ENCODE measurements at regions not wholly inside any gene's neighbourhood (a gene's known extent, or its start where the extent isn't known, plus 50 kb on each side); places are given as distances from the start of the nearest gene placed in this dataset.

- DNase-seq, result no peak
These were observed 143.9 kb upstream of the CDH20 start for GRCh38 chr18:61189376-61189775.

DNA sequence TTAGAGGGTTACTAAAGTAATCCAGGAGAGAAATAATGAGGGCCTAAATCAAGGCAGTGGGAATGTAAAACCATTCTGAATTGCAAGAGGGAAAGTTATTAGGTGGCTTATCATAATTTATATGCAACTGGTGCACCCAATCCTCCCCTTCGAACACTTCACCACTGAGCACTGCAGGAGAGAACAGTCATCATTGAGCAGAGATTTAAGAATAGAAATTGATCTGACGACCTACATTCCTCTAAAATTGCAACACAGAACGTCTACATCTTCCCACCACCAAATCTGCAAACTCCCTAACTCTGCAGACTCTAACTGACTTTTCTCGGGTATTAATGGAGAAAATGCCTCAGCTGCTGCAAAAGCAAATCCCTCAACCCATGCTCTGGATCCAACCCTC is 138.5 kb upstream of the CDH20 start:
- DNase-seq, result no peak

DNA sequence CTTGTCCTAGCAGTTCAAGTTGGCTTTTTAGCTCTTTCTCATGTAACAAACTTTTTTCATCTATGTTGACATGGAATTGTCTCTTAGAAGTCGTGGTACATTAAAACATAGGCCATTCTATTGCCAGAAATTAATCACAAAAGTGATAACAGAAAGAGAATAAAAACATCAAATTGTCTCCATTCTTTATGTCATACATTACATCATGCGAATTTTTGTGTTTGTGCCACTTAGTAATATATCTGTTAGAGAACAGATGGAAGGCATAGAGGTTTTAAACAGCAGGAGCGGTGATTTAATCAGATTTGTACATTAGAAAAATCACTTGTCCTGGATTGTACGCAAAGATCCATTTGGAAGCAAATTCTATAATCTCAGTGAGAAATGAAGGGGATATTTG is 136.5 kb upstream of the CDH20 start:
- no peak for DNase-seq

DNA sequence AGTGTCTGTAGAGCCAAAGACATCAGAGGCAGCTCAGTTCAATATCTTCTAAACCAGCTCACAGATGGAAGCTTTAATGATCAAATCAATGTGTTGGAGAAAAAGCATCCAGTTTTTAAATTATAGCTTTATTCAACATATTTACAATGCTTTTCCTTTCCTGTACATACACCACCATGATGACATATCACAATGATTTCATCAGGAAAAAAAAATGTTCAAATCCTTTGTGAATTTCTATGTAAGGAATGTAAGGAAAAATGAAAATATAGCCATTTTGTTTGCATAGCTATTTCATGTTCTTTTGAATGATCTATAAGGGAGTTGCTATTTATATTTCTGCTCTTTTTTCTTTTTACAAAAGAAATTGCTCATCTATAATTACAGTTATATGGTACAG is 134.7 kb upstream of the CDH20 start:
- DNase-seq, result no peak

- DNase-seq, result no peak
These were observed 133.9 kb upstream of the CDH20 start for GRCh38 chr18:61199171-61199848.

DNA sequence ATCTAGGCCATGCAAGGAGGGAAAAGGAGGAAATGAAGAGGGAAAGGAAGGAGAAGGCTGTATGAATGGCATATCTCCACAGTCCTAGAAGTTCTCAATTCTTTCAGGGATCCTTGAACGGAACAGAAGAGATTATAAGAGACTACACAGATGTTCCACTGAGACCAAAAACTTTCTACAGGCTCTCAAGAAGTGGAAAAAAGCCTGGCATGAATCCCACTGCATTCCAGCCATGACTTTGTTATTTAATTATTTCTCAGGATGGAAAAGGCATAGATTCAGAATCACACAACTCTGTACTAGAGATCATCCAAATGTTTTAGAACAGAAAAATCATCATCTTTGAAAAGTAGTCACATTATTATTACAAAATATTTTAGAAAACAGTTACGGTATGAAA is 131.7 kb upstream of the CDH20 start:
- no peak for DNase-seq

DNA sequence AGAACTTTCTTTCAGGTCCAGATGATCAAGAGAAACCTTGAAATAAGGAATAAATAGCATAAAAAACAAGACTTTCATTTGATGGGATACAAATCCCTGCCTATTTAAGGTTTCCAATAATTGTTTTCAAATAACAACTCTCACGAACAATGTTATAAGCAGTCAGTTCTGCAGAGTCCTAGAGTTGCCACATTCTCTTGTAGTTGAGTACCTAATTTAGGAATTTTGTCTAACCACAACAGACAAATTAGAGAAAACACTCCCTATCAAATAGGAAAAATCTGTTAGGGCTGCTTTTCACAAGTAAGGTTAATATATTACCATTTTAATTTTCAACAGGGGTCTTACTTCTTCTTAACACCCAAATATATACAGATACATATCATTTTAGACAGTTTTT is 130.1 kb upstream of the CDH20 start:
- no peak for DNase-seq

- no peak for DNase-seq
These were observed 123.4 kb upstream of the CDH20 start for GRCh38 chr18:61209801-61210200.

DNA sequence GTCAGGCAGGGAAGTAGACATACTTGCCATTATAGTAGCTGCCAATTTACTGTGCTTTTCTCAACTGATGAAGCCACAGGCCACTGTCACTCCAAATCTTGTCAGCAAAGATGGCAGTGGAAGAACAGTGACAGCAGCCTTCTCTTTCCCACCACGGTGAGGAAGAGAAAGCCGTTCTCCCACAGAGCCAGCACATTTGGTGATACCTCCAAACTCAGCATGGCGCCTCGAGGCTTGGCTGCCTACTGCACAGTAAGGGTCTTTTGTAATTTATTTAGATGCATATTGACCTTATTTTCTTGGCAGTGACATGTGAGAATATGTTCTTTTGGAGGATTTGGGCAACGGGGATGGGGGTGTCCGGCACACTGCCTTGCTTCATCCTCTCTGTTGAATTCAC is 117.2 kb upstream of the CDH20 start:
- no peak for DNase-seq

- no peak for DNase-seq
These were observed 111.0 kb upstream of the CDH20 start for GRCh38 chr18:61222206-61222605.

DNA sequence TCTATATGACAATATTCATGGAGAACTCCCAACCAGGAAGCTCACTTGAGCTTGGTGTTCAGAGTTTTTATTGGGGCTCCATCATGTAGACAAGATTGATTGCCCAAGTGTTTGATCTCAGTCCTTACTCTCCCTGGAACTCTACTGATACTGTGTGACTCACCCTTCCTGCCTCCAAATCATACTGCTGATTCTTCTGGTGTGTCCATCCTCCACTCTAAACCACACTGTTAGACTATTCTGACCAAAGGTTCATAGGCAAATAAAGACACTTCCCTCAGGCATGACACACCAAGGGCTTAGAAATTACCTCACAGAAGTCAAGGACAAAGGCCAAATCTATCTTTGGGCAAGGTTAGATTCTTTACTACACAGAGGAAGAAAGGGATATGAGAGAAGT is 107.9 kb upstream of the CDH20 start:
- DNase-seq, result no peak

GRCh38 chr18:61236356-61237057 is 96.7 kb upstream of the CDH20 start:
- DNase-seq, result no peak

DNA sequence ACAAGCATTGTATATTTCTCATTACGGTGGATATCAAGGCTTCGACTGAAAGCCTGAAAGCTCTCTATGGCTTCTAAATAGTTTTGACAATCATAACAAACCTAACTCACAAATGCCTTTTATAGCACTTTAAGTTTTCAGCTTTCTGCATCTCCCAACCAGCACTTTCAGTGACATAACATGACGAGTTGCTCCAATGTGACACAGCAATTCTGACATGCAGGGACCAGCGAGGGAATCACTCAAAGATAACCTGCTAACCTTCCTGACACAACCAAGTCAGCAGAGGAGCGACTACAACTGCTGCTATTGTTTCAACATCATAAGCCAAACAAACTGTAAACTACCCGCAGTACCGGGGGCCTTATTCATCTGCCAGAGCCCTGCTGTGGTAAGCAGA is 95.7 kb upstream of the CDH20 start:
- DNase-seq, result no peak

- peak; percentile 53 to 75 for DNase-seq
These were observed 94.2 kb upstream of the CDH20 start for GRCh38 chr18:61239051-61239450.

DNA sequence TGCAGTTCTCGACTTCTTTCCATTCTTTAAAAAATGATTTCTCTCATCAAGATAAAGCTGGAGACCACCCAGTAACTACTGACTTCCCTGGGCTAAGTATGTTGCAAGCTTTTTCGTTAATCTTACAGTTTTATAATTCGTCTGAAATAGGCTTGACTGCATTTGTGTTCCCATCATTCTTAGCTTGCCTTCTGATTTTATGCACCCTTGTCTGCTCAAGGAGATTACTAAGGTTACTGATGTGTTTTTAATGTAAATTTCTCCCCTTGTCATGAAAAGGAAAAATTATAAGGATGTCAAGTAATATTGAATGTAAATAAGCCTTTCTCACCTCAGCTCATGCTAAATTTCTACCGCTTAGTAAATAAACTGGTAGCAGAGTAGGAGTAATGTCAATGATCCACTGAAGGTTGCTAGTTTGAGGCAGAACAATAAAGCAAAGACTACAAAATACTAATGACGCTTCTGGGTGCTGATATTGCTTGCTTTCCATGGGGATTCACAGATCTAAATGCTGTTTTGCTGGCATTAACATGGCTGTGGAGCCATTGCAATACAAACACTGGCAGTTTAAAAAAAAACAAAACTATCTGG is 91.9 kb upstream of the CDH20 start:
- no peak for DNase-seq

GRCh38 chr18:61244632-61245031 is 88.6 kb upstream of the CDH20 start:
- DNase-seq, result no peak

GRCh38 chr18:61245276-61245675 is 88.0 kb upstream of the CDH20 start:
- DNase-seq, result no peak

DNA sequence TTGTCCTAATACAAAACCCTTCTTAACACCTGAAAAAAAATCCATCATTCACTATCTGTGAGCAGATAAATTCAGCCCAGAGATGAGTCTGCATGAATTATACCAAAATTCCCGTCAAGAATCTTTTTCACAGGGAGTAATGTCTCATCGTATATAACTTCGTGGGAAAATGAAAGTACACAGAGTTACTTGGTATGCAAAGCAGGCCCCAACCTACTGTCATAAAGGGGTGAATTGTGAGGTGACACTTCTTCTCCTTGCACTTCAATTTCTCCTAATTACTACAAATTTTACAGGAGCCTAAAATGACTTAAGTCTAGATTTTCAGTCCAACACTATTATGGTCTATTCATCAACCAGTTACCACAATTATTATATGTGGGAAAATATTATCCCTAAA is 84.6 kb upstream of the CDH20 start:
- no peak for DNase-seq

- no peak for DNase-seq
These were observed 76.9 kb upstream of the CDH20 start for GRCh38 chr18:61256291-61256690.

- no peak for DNase-seq
These were observed 71.4 kb upstream of the CDH20 start for GRCh38 chr18:61261870-61262269.

GRCh38 chr18:61272793-61273192 is 60.4 kb upstream of the CDH20 start:
- DNase-seq, result no peak

DNA sequence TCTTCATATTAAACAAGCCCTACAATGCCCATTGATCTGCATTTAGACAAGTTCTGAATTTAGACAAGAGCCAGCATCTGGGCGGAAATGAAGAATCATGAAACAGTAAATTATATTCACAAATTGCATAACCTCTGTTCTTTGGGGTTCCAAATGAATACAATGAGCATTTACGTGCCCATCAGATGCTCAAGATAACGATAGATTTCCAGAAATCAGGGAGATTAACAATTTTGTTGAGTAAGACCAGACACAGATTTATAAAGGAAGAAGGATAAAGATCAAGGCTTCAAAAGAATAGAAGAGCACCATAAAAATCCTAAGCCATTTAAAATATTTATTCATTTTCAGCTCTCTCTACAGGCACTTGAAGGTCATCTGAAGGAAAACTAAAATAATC is 59.7 kb upstream of the CDH20 start:
- no peak for DNase-seq

GRCh38 chr18:61274416-61274960 is 58.7 kb upstream of the CDH20 start:
- DNase-seq, result no peak

GRCh38 chr18:61277808-61278207 is 55.4 kb upstream of the CDH20 start:
- no peak for DNase-seq

All from NCI-H1930 (cell line).